VCaP (cell line): ENCODE measurements at regions not wholly inside any gene's neighbourhood (a gene's known extent, or its start where the extent isn't known, plus 50 kb on each side); places are given as distances from the start of the nearest gene placed in this dataset.
A peak's percentile ranks its signal among the peaks of the same experiment; 100 is the strongest.

Source experiments
- H3K27ac ChIP-seq: fragments of 450-650 bp; 2 replicates; pipeline ENCODE4 v1.5.1; 2017
- CTCF ChIP-seq: fragments of 450-650 bp; conservative IDR thresholded peaks from 2 replicates; pipeline ENCODE4 v1.5.1; 2017; ENCODE audit warnings: mild to moderate bottlenecking, moderate library complexity

GRCh38 chr7:113299748-113300147, 181.4 kb upstream of the SMIM30 start:
- TF ChIP-seq CTCF: no peak
- no peak overlapping the region for H3K27ac ChIP-seq

- TF ChIP-seq CTCF: no peak
- no peak overlapping the region for H3K27ac ChIP-seq
Observed at GRCh38 chr7:113298501-113298900, 180.1 kb upstream of the SMIM30 start.

DNA sequence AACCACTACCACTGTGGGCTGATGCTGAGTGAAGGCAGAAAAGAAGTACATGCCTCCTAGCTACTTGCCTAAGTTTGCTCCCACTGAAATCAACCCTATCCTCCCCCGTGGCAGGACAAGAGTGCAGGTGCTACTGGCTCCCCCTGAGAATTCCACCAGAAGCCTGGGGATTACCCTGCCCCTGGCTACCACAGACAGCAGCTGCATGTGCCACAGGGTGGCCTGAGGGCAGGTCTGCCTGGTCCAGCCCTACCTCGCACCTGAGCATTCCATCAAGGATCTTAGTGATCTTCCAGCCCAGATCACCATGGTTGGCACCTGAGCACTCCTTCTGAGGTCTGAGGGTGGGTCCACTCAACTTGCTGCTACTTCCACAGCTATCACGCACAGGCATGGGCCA, 176.4 kb upstream of the SMIM30 start:
- H3K27ac ChIP-seq: no peak overlapping the region
- TF ChIP-seq CTCF: no peak

GRCh38 chr7:113292105-113292504, 173.8 kb upstream of the SMIM30 start:
- TF ChIP-seq CTCF: no peak
- no peak overlapping the region for H3K27ac ChIP-seq

- no peak overlapping the region for H3K27ac ChIP-seq
- no peak for TF ChIP-seq CTCF
Observed at GRCh38 chr7:113291058-113291457, 172.7 kb upstream of the SMIM30 start.

GRCh38 chr7:113289140-113289740, 170.9 kb upstream of the SMIM30 start:
- H3K27ac ChIP-seq: peak overlapping the region; percentile 9; the same call in 1 of the 2 replicates
- TF ChIP-seq CTCF: peak; percentile 86

DNA sequence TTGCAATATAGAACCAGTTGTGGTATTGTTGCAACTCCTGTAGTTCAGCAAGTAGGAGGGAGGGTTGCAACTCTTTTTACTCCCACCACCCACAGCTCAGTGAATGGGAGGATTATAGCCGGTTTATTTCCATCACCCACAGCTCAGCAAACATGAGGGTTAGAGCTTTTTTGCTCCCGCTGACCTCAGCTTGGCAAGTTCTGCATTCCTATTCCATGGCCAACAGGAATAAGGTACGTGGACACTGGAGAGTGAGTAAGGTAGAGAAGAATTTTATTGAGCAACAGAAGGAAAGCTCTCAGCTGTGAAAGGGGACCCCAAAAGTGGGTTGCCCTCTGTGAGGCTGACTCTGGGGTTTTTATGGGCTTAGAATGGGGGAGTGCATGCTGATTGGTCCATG, 167.1 kb upstream of the SMIM30 start:
- H3K27ac ChIP-seq: no peak overlapping the region
- no peak for TF ChIP-seq CTCF
